ENCODE measurements at regions not wholly inside any gene's neighbourhood (a gene's known extent, or its start where the extent isn't known, plus 50 kb on each side); places are given as distances from the start of the nearest gene placed in this dataset.

GRCh38 chr22:49151256-49152126, 676.2 kb downstream of the BRD1 start:
- DNase-seq (ENCODE audit: low read depth in 2 of 2) = no peak

GRCh38 chr22:49150801-49151221, 676.9 kb downstream of the BRD1 start:
- DNase-seq (ENCODE audit: low read depth in 2 of 2) = no peak

GRCh38 chr22:49149721-49150608, 677.7 kb downstream of the BRD1 start:
- no peak for DNase-seq (ENCODE audit: low read depth in 2 of 2)

- no peak for DNase-seq (ENCODE audit: low read depth in 2 of 2)
Measured at GRCh38 chr22:49148895-49149418, 678.7 kb downstream of the BRD1 start.

GRCh38 chr22:49147617-49148175, 680.0 kb downstream of the BRD1 start:
- no peak for DNase-seq (ENCODE audit: low read depth in 2 of 2)

GRCh38 chr22:49147171-49147570, 680.5 kb downstream of the BRD1 start:
- no peak for DNase-seq (ENCODE audit: low read depth in 2 of 2)

- DNase-seq (ENCODE audit: low read depth in 2 of 2) = no peak
Measured at GRCh38 chr22:49146511-49146910, 681.2 kb downstream of the BRD1 start.

- DNase-seq (ENCODE audit: low read depth in 2 of 2) = no peak
Measured at GRCh38 chr22:49143812-49144211, 683.9 kb downstream of the BRD1 start.

- no peak for DNase-seq (ENCODE audit: low read depth in 2 of 2)
Measured at GRCh38 chr22:49142891-49143290, 684.8 kb downstream of the BRD1 start.

- DNase-seq (ENCODE audit: low read depth in 2 of 2) = no peak
Measured at GRCh38 chr22:49142296-49142695, 685.4 kb downstream of the BRD1 start.

GRCh38 chr22:49141761-49142160, 685.9 kb downstream of the BRD1 start:
- no peak for DNase-seq (ENCODE audit: low read depth in 2 of 2)

- DNase-seq (ENCODE audit: low read depth in 2 of 2) = no peak
Measured at GRCh38 chr22:49140911-49141665, 686.6 kb downstream of the BRD1 start.

GRCh38 chr22:49139492-49140151, 688.1 kb downstream of the BRD1 start:
- DNase-seq (ENCODE audit: low read depth in 2 of 2) = no peak

GRCh38 chr22:49138250-49138790, 689.4 kb downstream of the BRD1 start:
- no peak for DNase-seq (ENCODE audit: low read depth in 2 of 2)

GRCh38 chr22:49137206-49137840, 690.4 kb downstream of the BRD1 start:
- DNase-seq (ENCODE audit: low read depth in 2 of 2) = no peak

GRCh38 chr22:49136816-49137180, 690.9 kb downstream of the BRD1 start:
- no peak for DNase-seq (ENCODE audit: low read depth in 2 of 2)

- DNase-seq (ENCODE audit: low read depth in 2 of 2) = no peak
Measured at GRCh38 chr22:49136041-49136815, 691.4 kb downstream of the BRD1 start.

- no peak for DNase-seq (ENCODE audit: low read depth in 2 of 2)
Measured at GRCh38 chr22:49134076-49134475, 693.6 kb downstream of the BRD1 start.

GRCh38 chr22:49133541-49133940, 694.1 kb downstream of the BRD1 start:
- DNase-seq (ENCODE audit: low read depth in 2 of 2) = no peak
